Kidney glomerular epithelial cell (primary cell): ENCODE measurements at regions not wholly inside any gene's neighbourhood (a gene's known extent, or its start where the extent isn't known, plus 50 kb on each side); places are given as distances from the start of the nearest gene placed in this dataset.

Experiments used
- DNase-seq: peaks from one replicate; lab custom pipeline; 2025; lab: John Stamatoyannopoulos, UW

GRCh38 chr5:97405941-97406340 is 222.9 kb upstream of the RIOK2 start:
- no peak for DNase-seq

GRCh38 chr5:97406946-97407676 is 224.1 kb upstream of the RIOK2 start:
- no peak for DNase-seq

DNA sequence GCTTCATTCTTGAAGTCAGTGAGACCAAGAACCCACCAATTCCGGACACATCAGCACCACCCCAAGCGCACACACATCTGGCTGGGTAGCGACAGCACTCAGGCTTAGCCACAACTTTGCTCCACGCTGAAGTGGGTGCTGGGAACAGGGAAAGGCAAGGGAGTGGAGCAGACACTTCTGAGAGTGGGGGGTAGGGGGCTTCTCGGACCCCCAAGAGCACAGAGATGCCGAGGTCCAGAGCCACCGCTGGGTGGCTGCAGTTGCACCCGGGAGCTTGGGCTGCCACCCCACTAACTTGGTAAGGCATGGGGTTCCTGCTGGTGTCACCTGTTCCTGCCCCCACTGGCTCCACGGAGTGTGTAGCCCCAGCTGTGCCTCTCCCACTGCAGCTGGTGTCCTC is 225.3 kb upstream of the RIOK2 start:
- DNase-seq = no peak

- no peak for DNase-seq
Measured at GRCh38 chr5:97412959-97413358, 229.9 kb upstream of the RIOK2 start.

- DNase-seq = no peak
Measured at GRCh38 chr5:97417986-97418385, 234.9 kb upstream of the RIOK2 start.

DNA sequence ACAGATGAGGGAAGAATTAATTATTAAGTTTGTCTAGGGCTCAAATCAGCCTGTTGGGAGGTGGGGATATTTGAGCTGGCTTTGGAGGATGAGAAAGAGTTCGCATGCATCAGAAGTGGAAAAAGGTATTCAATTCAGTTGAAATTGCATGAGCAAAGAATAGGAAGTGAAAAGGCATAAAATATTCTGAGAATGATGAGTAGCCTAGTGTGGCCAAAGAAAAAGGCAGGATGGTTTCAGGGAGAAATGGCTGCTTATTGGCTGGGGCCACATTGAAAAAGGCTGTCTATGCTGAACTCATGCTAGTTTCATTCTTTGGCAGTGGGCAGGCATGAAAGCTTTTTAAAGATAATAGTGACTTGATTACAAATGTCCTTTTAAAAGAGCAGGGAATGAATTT is 235.4 kb upstream of the RIOK2 start:
- no peak for DNase-seq

DNA sequence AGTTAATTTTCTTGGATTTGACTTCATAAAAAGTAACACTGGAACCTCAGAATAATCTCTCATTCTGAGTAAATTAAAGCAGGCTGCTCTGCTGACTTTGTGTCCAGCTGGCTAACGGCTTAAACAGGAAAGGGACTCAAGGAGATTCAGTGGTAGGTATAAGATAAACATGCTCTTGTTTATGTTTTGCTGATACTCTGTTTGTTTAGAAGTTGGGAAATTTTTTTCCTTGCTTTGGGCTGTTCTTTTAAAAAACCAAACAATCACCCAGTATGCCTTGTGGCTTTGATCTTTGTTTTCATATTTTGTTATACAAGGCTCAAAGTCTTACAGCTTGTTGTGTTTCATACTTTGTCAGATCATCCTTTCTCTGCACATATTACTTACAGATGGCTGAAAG is 237.6 kb upstream of the RIOK2 start:
- no peak for DNase-seq

DNA sequence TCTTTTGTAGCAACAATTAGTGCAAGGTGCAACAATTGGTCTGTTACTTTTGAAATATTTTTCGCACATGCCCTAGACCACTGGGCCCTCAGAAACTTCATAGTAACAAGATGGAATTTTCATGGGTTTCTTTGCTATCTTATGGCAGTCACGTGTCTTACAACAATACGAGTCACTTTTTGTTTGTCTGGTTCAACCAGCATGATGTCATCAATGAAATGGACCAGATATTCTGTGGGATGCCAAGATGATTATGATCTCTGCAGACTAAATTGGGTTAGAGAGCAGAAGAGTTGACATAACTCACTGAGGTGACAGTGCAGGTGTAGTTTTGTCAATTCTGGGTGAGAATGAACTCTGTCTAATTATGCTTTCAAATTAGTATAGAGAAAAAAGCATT is 239.6 kb upstream of the RIOK2 start:
- no peak for DNase-seq

DNA sequence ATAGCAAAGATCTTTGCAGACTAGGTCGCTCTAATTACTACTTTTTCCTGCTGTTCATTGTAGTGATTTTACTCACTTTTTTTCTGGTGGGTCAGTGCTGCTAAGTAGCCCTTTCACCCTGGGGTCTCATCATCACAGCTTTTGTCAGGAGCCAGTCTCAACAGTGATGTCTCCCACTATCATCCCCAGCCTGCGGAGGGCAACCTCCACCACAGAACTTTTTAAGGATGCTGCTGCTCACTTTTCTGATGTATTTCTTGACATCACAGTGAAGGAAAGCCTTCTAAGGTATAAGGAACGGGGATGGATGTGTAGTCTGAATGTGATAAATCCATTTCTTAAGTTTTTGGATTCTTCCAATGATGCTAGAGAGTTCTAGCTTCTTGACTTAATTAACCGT is 242.5 kb upstream of the RIOK2 start:
- DNase-seq = no peak

DNA sequence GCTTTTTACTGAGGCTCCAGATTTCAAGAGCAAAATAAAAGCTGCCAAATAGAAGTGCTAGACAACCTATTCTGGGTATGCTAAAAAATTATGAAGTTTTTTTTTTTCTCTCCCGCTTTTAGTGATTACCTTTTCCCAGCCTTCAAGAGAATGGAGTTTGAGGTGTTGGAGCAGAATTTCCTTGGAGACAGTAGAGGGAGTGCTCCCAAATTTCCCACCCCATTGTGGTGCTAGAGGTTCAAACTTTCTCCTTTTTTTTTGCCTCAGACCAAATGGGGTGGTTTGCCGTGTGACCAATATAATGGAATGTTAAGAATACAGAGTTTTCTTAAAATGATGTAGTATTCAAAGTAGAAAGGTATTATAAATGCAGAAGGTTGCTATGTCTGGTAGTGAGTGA is 244.2 kb upstream of the RIOK2 start:
- no peak for DNase-seq

DNA sequence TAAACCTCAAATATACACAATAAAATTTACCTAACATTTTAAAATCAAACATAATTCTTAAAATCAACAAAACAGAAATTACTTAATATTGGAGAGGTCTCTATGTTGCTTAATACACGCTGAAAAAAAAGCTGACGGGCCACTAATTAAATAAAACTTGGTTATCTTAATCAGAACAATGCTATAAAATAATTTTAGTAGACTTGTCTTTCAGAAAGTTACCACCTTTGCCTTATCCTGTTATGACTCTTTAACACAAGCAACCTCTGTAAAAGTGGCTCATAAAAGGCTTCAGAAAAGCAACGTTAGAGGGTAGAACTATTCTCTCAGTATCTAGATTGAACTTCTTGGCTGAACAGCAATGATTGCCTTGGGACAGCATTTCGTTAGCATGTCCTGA is 251.0 kb upstream of the RIOK2 start:
- no peak for DNase-seq

DNA sequence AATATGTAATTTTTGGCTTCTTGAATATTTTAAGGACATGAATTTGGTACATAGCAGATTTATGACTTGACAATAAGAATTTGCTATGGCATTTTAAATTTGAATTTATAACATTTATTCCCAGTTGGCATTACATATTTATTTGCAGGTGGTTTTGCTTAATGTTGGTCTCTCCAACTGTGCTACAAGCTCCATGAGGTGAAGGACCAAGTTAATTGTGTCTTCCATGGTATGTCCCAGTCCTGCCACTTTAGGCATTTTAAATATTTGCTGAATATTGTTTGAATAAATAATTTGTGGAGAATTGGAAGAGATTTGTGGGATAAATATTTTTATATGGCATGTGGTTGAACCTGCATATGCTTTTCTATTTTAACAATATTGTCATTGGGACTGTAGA is 253.4 kb upstream of the RIOK2 start:
- no peak for DNase-seq

- DNase-seq = no peak
Measured at GRCh38 chr5:97443740-97444139, 260.7 kb upstream of the RIOK2 start.

DNA sequence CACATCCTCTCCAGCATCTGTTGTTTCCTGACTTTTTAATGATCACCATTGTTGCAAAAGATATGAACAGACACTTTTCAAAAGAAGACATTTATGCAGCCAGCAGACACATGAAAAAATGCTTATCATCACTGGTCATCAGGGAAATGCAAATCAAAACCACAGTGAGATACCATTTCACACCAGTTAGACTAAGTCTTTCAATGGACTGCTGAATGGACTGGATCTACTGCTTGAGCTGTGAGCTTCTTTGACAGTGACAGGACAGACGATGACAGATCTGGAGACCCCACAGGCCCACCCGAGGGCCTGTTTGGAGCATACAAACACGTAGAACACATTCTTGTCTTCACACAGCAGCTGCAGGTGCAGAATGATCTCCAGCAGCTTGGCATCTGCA is 266.1 kb upstream of the RIOK2 start:
- no peak for DNase-seq

DNA sequence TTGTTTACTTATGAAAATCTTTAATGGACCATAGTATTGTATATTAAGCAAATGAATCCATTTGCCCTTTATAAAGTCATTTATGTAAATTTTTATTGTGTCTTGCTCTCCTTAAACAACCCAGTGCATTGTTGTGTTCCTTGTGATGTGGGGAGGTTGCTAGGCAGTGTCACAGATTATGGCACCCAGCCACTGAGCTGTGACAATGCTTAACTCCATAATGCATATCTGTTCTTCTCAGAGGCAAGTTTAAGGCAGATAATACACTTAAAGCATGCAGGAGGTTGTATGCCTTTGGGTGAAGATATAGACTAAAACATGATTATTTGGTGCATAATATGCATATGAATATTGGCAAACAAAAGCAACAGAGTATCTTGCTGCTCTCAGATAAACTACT is 269.6 kb upstream of the RIOK2 start:
- no peak for DNase-seq

DNA sequence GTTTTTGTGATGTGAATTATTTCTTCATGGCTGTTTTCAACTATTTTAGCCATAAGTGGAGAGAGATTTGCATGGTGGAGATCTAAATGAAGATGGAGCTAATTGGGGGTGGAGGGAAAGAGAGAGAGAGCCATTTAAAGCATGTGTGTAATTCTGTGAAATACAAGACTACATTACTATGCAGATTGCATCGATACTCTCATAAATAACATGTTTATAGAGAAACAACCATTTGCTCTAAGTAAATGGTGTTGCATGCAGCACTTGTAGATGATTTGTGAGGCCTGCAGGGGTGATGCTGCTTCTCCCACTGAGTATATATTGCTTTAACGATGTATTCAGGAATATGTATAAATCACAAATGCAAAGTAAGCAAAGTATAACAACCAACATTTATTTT is 270.2 kb upstream of the RIOK2 start:
- DNase-seq = no peak

- no peak for DNase-seq
Measured at GRCh38 chr5:97454015-97454414, 271.0 kb upstream of the RIOK2 start.

DNA sequence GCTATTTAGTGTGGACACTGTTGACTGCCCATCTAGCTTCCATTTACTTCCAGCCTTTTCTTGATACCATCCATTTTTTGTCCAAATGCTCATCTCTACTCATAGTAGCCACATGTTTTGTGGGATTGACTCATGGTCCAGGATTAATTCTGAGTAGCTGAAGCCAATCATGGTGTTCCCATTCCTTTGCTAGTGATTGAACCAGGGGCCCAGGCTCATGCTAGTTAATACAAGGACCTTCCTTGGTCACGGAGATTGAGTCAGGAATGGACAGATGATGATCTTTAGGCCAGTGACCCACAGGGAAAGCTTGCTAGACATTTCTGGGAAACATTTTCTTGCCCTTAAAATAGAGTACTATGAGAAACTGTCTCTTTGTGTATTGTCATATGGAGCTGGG is 272.9 kb upstream of the RIOK2 start:
- DNase-seq = no peak

- no peak for DNase-seq
Measured at GRCh38 chr5:97458851-97459250, 275.8 kb upstream of the RIOK2 start.

DNA sequence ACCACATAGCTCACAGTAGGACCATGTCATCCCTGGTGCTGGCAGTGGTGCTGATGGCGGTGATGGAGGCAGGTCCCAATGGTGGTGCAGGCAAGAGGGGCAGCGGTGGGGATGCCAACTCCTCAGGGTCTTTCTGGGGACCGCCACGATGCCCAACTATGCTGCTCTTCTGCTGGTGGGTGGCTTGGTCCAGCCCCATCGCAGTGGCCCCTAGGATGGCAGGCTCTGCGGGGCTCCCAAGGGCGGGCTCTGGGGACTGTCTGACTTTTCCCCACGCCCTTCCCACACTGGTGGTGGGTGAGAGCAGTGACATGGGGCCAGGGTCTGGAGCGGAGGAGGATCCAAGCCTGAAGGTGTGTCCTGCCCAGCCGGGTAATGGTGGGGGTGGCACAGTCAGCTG is 288.9 kb upstream of the RIOK2 start:
- no peak for DNase-seq

DNA sequence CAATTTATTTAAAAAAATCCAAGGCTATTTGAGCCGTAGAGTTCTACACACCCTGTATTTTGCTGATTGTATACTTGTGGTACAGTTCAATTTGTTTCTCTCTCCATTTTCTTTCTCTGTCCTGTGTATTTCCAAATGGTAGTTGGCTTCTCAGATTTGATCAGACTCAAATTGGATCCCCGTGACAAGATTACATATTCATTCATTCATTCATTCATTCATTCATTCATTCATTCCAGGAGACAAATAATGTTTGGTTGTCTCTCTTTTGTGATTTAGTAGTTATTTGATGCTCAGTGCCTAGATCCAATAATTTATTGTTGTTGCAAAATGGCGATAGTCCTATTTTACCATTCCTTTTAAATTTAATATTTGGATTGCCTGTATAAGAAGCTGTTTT is 292.8 kb upstream of the RIOK2 start:
- no peak for DNase-seq

DNA sequence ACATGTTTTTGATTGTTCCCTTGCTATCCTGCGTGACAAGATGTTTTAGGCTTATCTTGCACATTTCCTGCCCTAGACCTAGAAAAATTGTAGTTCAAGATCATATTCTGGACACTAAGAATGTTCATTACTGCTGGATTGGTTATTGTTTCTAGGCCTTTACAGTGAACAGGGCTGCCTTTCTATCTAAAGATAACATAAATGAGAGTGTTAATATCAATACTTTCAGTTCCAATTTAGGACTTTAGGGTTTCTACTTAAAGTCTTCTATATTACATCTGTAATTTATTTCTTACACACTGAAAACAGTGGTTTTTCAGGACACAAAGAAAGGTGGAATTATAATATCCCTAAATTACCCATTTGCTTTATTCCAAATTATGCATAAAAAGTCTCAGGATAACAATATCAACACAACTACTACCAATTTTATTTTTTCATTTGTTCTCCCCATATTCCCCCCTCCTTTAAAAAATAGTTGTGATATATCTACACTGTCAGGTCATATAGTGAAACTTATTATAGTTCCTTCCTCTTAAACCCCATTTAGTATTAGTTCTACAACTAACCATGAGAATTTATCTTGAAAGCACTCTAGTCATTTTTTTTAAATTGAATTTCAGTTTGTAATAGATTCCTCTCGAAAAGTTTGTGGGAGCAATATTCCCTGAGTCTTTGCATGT is 293.9 kb upstream of the RIOK2 start:
- DNase-seq = no peak

GRCh38 chr5:97478483-97478882 is 295.4 kb upstream of the RIOK2 start:
- no peak for DNase-seq

GRCh38 chr5:97480313-97480712 is 297.3 kb upstream of the RIOK2 start:
- no peak for DNase-seq
